ENCODE measurements at regions not wholly inside any gene's neighbourhood (a gene's known extent, or its start where the extent isn't known, plus 50 kb on each side); places are given as distances from the start of the nearest gene placed in this dataset.
"Not testable (repeated sequence)": the region's sequence is repeated elsewhere in the genome, so short reads cannot be mapped to it uniquely, and the experiment has no call there.

- Mint-ChIP-seq H3K4me3 (no peak overlapping the region), H3K9me3 (peaks cover 2 to 17% (median 4%) of the 10 kb centered on the region in 7 donors), H3K27me3 (no peaks in the 10 kb centered on the region), H3K36me3 (no peaks in the 10 kb centered on the region), H3K27ac (no peak overlapping the region), H3K4me1 (no peaks in the 10 kb centered on the region)
- ATAC-seq (ENCODE audit: low read depth in 2 of 2) (no peak), DNase-seq (no peak)
Observed at GRCh38 chr9:12272471-12273120, 420.6 kb upstream of the TYRP1 start.

- ATAC-seq (ENCODE audit: low read depth in 2 of 2) (no peak), DNase-seq (no peak)
- H3K27me3 Mint-ChIP-seq = no peaks in the 10 kb centered on the region
- no peaks in the 10 kb centered on the region for H3K4me1 Mint-ChIP-seq
- peaks cover 2 to 17% (median 7%) of the 10 kb centered on the region in 7 donors for H3K9me3 Mint-ChIP-seq
- no peak overlapping the region for H3K27ac Mint-ChIP-seq
- H3K36me3 Mint-ChIP-seq = no peaks in the 10 kb centered on the region
- no peak overlapping the region for H3K4me3 Mint-ChIP-seq
Observed at GRCh38 chr9:12274577-12274976, 418.6 kb upstream of the TYRP1 start.

- Mint-ChIP-seq H3K9me3 (peaks cover 2 to 14% (median 7%) of the 10 kb centered on the region in 7 donors), H3K27ac (no peak overlapping the region), H3K4me1 (no peaks in the 10 kb centered on the region), H3K4me3 (no peak overlapping the region), H3K27me3 (no peaks in the 10 kb centered on the region), H3K36me3 (no peaks in the 10 kb centered on the region)
- ATAC-seq (ENCODE audit: low read depth in 2 of 2) = no peak
- DNase-seq = no peak
Observed at GRCh38 chr9:12276505-12276904, 416.7 kb upstream of the TYRP1 start.

- H3K27me3 Mint-ChIP-seq = no peaks in the 10 kb centered on the region
- no peaks in the 10 kb centered on the region for H3K4me1 Mint-ChIP-seq
- no peaks in the 10 kb centered on the region for H3K9me3 Mint-ChIP-seq
- H3K36me3 Mint-ChIP-seq = no peaks in the 10 kb centered on the region
- DNase-seq (no peak), ATAC-seq (ENCODE audit: low read depth in 2 of 2) (no peak)
- H3K4me3 Mint-ChIP-seq = no peak overlapping the region
- no peak overlapping the region for H3K27ac Mint-ChIP-seq
Observed at GRCh38 chr9:12289711-12290110, 403.5 kb upstream of the TYRP1 start.

DNA sequence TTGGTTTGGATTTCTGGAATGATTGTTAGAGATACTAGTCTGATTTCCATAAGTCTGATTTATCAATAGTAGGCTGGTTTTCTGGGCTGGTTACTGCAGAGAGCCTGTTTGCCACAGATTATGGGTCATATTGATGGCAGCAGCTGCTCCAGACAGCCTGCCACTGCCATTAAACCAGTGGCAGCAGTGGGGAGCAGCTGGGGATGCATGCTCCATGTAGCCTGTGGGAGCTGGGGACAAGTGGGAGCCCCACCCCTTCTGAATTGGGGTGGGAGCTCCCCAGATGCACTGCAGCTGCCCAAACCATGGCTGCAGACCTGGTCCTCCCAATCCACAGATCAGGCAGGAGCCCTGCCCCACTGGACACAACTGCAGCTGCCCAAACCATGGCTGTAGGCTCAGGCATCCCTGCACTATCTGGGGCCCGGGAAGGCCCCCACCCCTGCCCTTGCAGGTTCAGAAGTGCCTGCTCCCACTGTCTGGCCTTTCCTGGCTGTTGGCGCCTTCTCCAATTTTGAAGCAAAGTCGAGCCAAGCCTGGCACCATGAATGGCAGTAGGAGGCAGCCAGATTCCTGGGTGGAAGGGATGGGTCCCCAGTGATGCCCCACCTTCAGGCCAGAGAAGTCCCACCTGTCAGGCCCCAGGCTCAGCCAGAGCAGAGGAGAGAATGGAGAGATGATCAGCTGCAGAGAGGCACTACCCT is 402.9 kb upstream of the TYRP1 start:
- Mint-ChIP-seq H3K27me3 (no peaks in the 10 kb centered on the region), H3K36me3 (no peaks in the 10 kb centered on the region), H3K4me1 (no peaks in the 10 kb centered on the region), H3K4me3 (no peak overlapping the region), H3K9me3 (no peaks in the 10 kb centered on the region), H3K27ac (no peak overlapping the region)
- ATAC-seq (ENCODE audit: low read depth in 2 of 2) (no peak), DNase-seq (no peak)

DNA sequence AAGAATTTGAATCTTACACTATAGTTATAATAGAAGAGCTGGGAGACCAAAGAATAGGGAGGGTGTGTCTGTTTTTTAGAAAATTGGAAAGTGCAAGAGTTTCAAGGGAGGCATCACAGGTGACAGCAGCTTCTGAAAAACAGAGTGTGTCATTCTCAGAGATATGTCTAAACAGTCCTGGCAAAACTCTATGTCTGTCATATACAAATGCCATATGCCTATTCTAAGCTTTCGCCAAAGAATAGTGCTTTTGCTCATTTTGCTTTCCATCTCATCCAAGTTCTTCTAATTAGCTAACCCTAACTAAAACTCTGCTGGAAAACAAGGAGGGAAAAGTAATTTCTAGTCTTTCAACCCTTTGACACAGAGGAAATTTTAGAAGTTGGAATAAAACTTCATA is 388.0 kb upstream of the TYRP1 start:
- no peak overlapping the region for H3K4me3 Mint-ChIP-seq
- peaks cover 0 to 15% (median 8%) of the 10 kb centered on the region in 7 donors for H3K9me3 Mint-ChIP-seq
- H3K36me3 Mint-ChIP-seq = no peaks in the 10 kb centered on the region
- no peak for DNase-seq
- no peaks in the 10 kb centered on the region for H3K4me1 Mint-ChIP-seq
- ATAC-seq (ENCODE audit: low read depth in 2 of 2) = no peak
- no peak overlapping the region for H3K27ac Mint-ChIP-seq
- H3K27me3 Mint-ChIP-seq = no peaks in the 10 kb centered on the region

- no peaks in the 10 kb centered on the region for H3K27me3 Mint-ChIP-seq
- no peaks in the 10 kb centered on the region for H3K36me3 Mint-ChIP-seq
- H3K9me3 Mint-ChIP-seq = peaks cover 7 to 41% (median 17%) of the 10 kb centered on the region in 7 donors
- ATAC-seq (ENCODE audit: low read depth in 2 of 2) (no peak), DNase-seq (no peak)
- no peaks in the 10 kb centered on the region for H3K4me1 Mint-ChIP-seq
- H3K27ac Mint-ChIP-seq = no peak overlapping the region
- no peak overlapping the region for H3K4me3 Mint-ChIP-seq
Observed at GRCh38 chr9:12314589-12314988, 378.6 kb upstream of the TYRP1 start.

- ATAC-seq (ENCODE audit: low read depth in 2 of 2) (no peak), DNase-seq (no peak)
- H3K4me1 Mint-ChIP-seq = no peaks in the 10 kb centered on the region
- no peak overlapping the region for H3K27ac Mint-ChIP-seq
- H3K4me3 Mint-ChIP-seq = no peak overlapping the region
- H3K27me3 Mint-ChIP-seq = no peaks in the 10 kb centered on the region
- H3K9me3 Mint-ChIP-seq = peaks cover 0 to 3% (median 0%) of the 10 kb centered on the region in 7 donors
- no peaks in the 10 kb centered on the region for H3K36me3 Mint-ChIP-seq
Observed at GRCh38 chr9:12318732-12319685, 374.2 kb upstream of the TYRP1 start.

- no peaks in the 10 kb centered on the region for H3K4me1 Mint-ChIP-seq
- H3K27me3 Mint-ChIP-seq = no peaks in the 10 kb centered on the region
- no peak overlapping the region for H3K27ac Mint-ChIP-seq
- ATAC-seq (ENCODE audit: low read depth in 2 of 2) (no peak), DNase-seq (no peak)
- peaks cover 0 to 2% (median 0%) of the 10 kb centered on the region in 7 donors for H3K9me3 Mint-ChIP-seq
- H3K4me3 Mint-ChIP-seq = no peak overlapping the region
- no peaks in the 10 kb centered on the region for H3K36me3 Mint-ChIP-seq
Observed at GRCh38 chr9:12329623-12329985, 363.6 kb upstream of the TYRP1 start.

DNA sequence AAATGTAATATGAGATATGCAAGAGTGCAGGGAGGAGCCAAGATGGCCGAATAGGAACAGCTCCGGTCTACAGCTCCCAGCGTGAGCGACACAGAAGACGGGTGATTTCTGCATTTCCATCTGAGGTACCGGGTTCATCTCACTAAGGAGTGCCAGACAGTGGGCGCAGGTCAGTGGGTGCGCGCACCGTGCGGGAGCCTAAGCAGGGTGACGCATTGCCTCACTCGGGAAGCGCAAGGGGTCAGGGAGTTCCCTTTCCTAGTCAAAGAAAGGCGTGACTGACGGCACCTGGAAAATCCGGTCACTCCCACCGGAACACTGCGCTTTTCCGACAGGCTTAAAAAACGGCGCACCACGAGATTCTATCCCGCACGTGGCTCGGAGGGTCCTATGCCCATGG is 359.2 kb upstream of the TYRP1 start:
- H3K27ac Mint-ChIP-seq; H3K9me3 Mint-ChIP-seq; DNase-seq; H3K27me3 Mint-ChIP-seq; H3K36me3 Mint-ChIP-seq; H3K4me1 Mint-ChIP-seq; ATAC-seq (ENCODE audit: low read depth in 2 of 2): not testable (repeated sequence)
- H3K4me3 Mint-ChIP-seq = peak overlapping the region in 1 of 8 donors; percentile 3

- H3K9me3 Mint-ChIP-seq = peaks cover 0 to 11% (median 3%) of the 10 kb centered on the region in 7 donors
- H3K36me3 Mint-ChIP-seq = no peaks in the 10 kb centered on the region
- no peak for DNase-seq
- no peak overlapping the region for H3K27ac Mint-ChIP-seq
- no peaks in the 10 kb centered on the region for H3K4me1 Mint-ChIP-seq
- H3K4me3 Mint-ChIP-seq = no peak overlapping the region
- H3K27me3 Mint-ChIP-seq = no peaks in the 10 kb centered on the region
- no peak for ATAC-seq (ENCODE audit: low read depth in 2 of 2)
Observed at GRCh38 chr9:12350775-12351174, 342.4 kb upstream of the TYRP1 start.

DNA sequence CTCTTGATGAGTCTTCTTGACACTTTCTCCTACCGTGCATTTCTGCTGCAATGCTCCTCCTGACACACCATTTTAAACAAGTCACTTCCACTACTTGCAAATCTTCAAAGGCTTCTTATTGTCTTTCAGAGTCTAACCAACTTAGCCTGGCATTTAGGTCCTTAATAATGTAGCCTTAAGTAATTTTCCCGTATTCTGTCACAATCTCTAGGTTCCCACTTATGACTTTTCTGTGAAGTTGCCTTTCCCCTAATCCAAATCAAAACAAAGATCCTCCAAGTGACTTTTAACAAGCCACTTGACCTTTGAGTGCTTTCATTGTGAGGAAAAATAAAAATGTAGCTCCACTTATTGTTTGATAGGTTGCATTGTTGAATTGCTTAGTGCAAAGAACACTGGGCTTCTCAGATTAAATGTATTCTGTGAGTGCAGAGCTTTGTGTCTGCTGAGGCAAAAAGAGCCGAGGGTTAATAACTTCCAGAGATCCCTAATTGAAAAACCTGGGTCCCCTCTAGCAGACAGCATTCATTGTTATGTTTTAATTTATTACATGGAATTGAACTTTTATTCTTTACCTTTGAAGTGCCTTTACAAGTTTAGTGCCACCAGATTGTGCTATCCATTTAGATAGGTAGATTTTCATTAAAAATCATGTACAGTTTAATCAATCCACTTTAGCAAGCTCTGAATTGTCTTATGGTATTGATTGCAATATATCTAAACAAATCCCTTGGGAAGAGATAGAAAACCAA is 341.7 kb upstream of the TYRP1 start:
- Mint-ChIP-seq H3K9me3 (peaks cover 0 to 11% (median 3%) of the 10 kb centered on the region in 7 donors), H3K36me3 (no peaks in the 10 kb centered on the region), H3K27me3 (no peaks in the 10 kb centered on the region), H3K4me3 (no peak overlapping the region), H3K27ac (no peak overlapping the region), H3K4me1 (no peaks in the 10 kb centered on the region)
- no peak for DNase-seq
- ATAC-seq (ENCODE audit: low read depth in 2 of 2) = no peak

- peaks cover 0 to 11% (median 3%) of the 10 kb centered on the region in 7 donors for H3K9me3 Mint-ChIP-seq
- no peaks in the 10 kb centered on the region for H3K36me3 Mint-ChIP-seq
- H3K4me3 Mint-ChIP-seq = no peak overlapping the region
- no peak for ATAC-seq (ENCODE audit: low read depth in 2 of 2)
- no peaks in the 10 kb centered on the region for H3K27me3 Mint-ChIP-seq
- H3K4me1 Mint-ChIP-seq = no peaks in the 10 kb centered on the region
- no peak overlapping the region for H3K27ac Mint-ChIP-seq
- no peak for DNase-seq
Observed at GRCh38 chr9:12352045-12352315, 341.2 kb upstream of the TYRP1 start.

Data from naive B cell (primary cell).